ENCODE measurements at regions not wholly inside any gene's neighbourhood (a gene's known extent, or its start where the extent isn't known, plus 50 kb on each side); places are given as distances from the start of the nearest gene placed in this dataset.
"Not testable (repeated sequence)": the region's sequence is repeated elsewhere in the genome, so short reads cannot be mapped to it uniquely, and the experiment has no call there.

GRCh38 chr7:16266877-16267276, 154.5 kb downstream of the CRPPA start:
- Histone ChIP-seq H3K79me2 (ENCODE audit: insufficient read depth, low read length) (no peaks in the 10 kb centered on the region), H3K27me3 (ENCODE audit: insufficient read depth, low read length) (no peaks in the 10 kb centered on the region), H3K36me3 (ENCODE audit: insufficient read depth, low read length) (no peaks in the 10 kb centered on the region), H3K4me1 (ENCODE audit: insufficient read depth, low read length) (no peaks in the 10 kb centered on the region), H4K20me1 (ENCODE audit: insufficient read depth, low read length) (no peaks in the 10 kb centered on the region), H3K9me3 (ENCODE audit: insufficient read depth, low read depth, low read length) (no peaks in the 10 kb centered on the region), H2AFZ (ENCODE audit: low read depth, low read length) (no peak overlapping the region), H3K9ac (ENCODE audit: low read length) (no peak overlapping the region), H3K4me2 (ENCODE audit: low read length) (no peak overlapping the region), H3K27ac (ENCODE audit: low read depth, low read length) (no peak overlapping the region), H3K4me3 (ENCODE audit: insufficient read depth, low read depth, low read length) (no peak overlapping the region)
- Mint-ChIP-seq H3K27me3 (ENCODE audit: low read depth, unreplicated experiment) (no peaks in the 10 kb centered on the region), H3K27ac (ENCODE audit: unreplicated experiment) (no peak overlapping the region), H3K9me3 (ENCODE audit: unreplicated experiment) (no peaks in the 10 kb centered on the region), H3K4me1 (ENCODE audit: low read depth, unreplicated experiment) (peaks cover 19% of the 10 kb centered on the region), H3K4me3 (ENCODE audit: unreplicated experiment) (no peak overlapping the region), H3K36me3 (ENCODE audit: low read depth, unreplicated experiment) (no peaks in the 10 kb centered on the region)
- DNase-seq (ENCODE audit: low read depth), result no peak
- no peak for FAIRE-seq
- no peak for TF ChIP-seq EZH2 (IDR thresholded peaks at IDR 0.05; ENCODE audit: insufficient read depth, low read length)
- TF ChIP-seq CTCF (IDR thresholded peaks at IDR 0.05; ENCODE audit: insufficient read depth, low read depth, low read length), result no peak

- not testable (repeated sequence) for H3K27ac Mint-ChIP-seq (ENCODE audit: unreplicated experiment); H3K4me3 Mint-ChIP-seq (ENCODE audit: unreplicated experiment); H3K4me3 ChIP-seq (ENCODE audit: insufficient read depth, low read depth, low read length); DNase-seq (ENCODE audit: low read depth); H3K9me3 Mint-ChIP-seq (ENCODE audit: unreplicated experiment); H3K27me3 Mint-ChIP-seq (ENCODE audit: low read depth, unreplicated experiment); H3K36me3 ChIP-seq (ENCODE audit: insufficient read depth, low read length); H4K20me1 ChIP-seq (ENCODE audit: insufficient read depth, low read length); H2AFZ ChIP-seq (ENCODE audit: low read depth, low read length); H3K27ac ChIP-seq (ENCODE audit: low read depth, low read length); H3K27me3 ChIP-seq (ENCODE audit: insufficient read depth, low read length); H3K4me2 ChIP-seq (ENCODE audit: low read length); FAIRE-seq; H3K9ac ChIP-seq (ENCODE audit: low read length); H3K9me3 ChIP-seq (ENCODE audit: insufficient read depth, low read depth, low read length); H3K36me3 Mint-ChIP-seq (ENCODE audit: low read depth, unreplicated experiment); H3K79me2 ChIP-seq (ENCODE audit: insufficient read depth, low read length); H3K4me1 ChIP-seq (ENCODE audit: insufficient read depth, low read length)
- peaks cover 14% of the 10 kb centered on the region for H3K4me1 Mint-ChIP-seq (ENCODE audit: low read depth, unreplicated experiment)
These were observed 154.9 kb downstream of the CRPPA start for GRCh38 chr7:16266470-16266869.

- Mint-ChIP-seq H3K4me1 (ENCODE audit: low read depth, unreplicated experiment) (peaks cover 9% of the 10 kb centered on the region), H3K27ac (ENCODE audit: unreplicated experiment) (no peak overlapping the region), H3K9me3 (ENCODE audit: unreplicated experiment) (no peaks in the 10 kb centered on the region), H3K4me3 (ENCODE audit: unreplicated experiment) (no peak overlapping the region), H3K36me3 (ENCODE audit: low read depth, unreplicated experiment) (no peaks in the 10 kb centered on the region), H3K27me3 (ENCODE audit: low read depth, unreplicated experiment) (no peaks in the 10 kb centered on the region)
- no peak overlapping the region for H3K9ac ChIP-seq (ENCODE audit: low read length)
- H3K4me1 ChIP-seq (ENCODE audit: insufficient read depth, low read length), result no peaks in the 10 kb centered on the region
- no peaks in the 10 kb centered on the region for H3K36me3 ChIP-seq (ENCODE audit: insufficient read depth, low read length)
- H3K27ac ChIP-seq (ENCODE audit: low read depth, low read length), result no peak overlapping the region
- no peak overlapping the region for H2AFZ ChIP-seq (ENCODE audit: low read depth, low read length)
- FAIRE-seq, result no peak
- no peaks in the 10 kb centered on the region for H3K9me3 ChIP-seq (ENCODE audit: insufficient read depth, low read depth, low read length)
- DNase-seq (ENCODE audit: low read depth), result no peak
- no peaks in the 10 kb centered on the region for H3K79me2 ChIP-seq (ENCODE audit: insufficient read depth, low read length)
- H4K20me1 ChIP-seq (ENCODE audit: insufficient read depth, low read length), result no peaks in the 10 kb centered on the region
- H3K4me2 ChIP-seq (ENCODE audit: low read length), result no peak overlapping the region
- no peak overlapping the region for H3K4me3 ChIP-seq (ENCODE audit: insufficient read depth, low read depth, low read length)
- H3K27me3 ChIP-seq (ENCODE audit: insufficient read depth, low read length), result no peaks in the 10 kb centered on the region
- TF ChIP-seq EZH2 (IDR thresholded peaks at IDR 0.05; ENCODE audit: insufficient read depth, low read length) (no peak), CTCF (IDR thresholded peaks at IDR 0.05; ENCODE audit: insufficient read depth, low read depth, low read length) (no peak)
These were observed 155.4 kb downstream of the CRPPA start for GRCh38 chr7:16265863-16266458.

Data from astrocyte (in vitro differentiated cells and primary cell).